DND-41 (cell line): ENCODE measurements at regions not wholly inside any gene's neighbourhood (a gene's known extent, or its start where the extent isn't known, plus 50 kb on each side); places are given as distances from the start of the nearest gene placed in this dataset.

Experiments
- ATAC-seq: fragments of 200-7000 bp; cut with Tn5 transposase; 3 replicates; pipeline ENCODE4 v1.9.1; 2021; ENCODE audit warnings: low read depth; ENCODE audit not compliant: insufficient read depth
- DNase-seq: peaks from one replicate; pipeline ENCODE4 v3.0.0-alpha.2; 2020
- H2AFZ ChIP-seq: 2 replicates; pipeline ENCODE4 v1.6.0; 2012; ENCODE audit warnings: low read depth, low read length
- H3K27ac ChIP-seq: 2 replicates; pipeline ENCODE4 v1.5.1; 2012; ENCODE audit warnings: low read length, inconsistent platforms
- H3K27me3 ChIP-seq: fragments of 200-600 bp; sonication (generic); 2 replicates; pipeline ENCODE4 v1.6.0; 2012; ENCODE audit warnings: low read length, mild to moderate bottlenecking, inconsistent platforms; ENCODE audit not compliant: insufficient read depth, poor library complexity
- H3K36me3 ChIP-seq: 2 replicates; pipeline ENCODE4 v1.5.1; 2012; ENCODE audit warnings: low read length, inconsistent platforms; ENCODE audit not compliant: insufficient read depth
- H3K4me1 ChIP-seq: 2 replicates; pipeline ENCODE4 v1.5.1; 2012; ENCODE audit warnings: mild to moderate bottlenecking, low read length; ENCODE audit not compliant: insufficient read depth
- H3K4me2 ChIP-seq: 2 replicates; pipeline ENCODE4 v1.6.0; 2012; ENCODE audit warnings: mild to moderate bottlenecking, moderate library complexity, low read length, inconsistent platforms; ENCODE audit not compliant: insufficient read depth
- H3K4me3 ChIP-seq, 2 experiments: fragments of 200-600 bp in 1 of 2; shearing (Covaris generic) in 1 of 2; 2 replicates each; pipeline ENCODE4 v1.5.1; 2012 to 2016; ENCODE audit warnings: inconsistent platforms in 2 of 2, low read length in 2 of 2, mild to moderate bottlenecking in 2 of 2, low read depth in 1 of 2, moderate library complexity in 1 of 2
- H3K79me2 ChIP-seq: 2 replicates; pipeline ENCODE4 v1.6.0; 2012; ENCODE audit warnings: low read length, inconsistent platforms; ENCODE audit not compliant: insufficient read depth
- H3K9ac ChIP-seq: 2 replicates; pipeline ENCODE4 v1.6.0; 2012; ENCODE audit warnings: low read depth, mild to moderate bottlenecking, inconsistent platforms, low read length, moderate library complexity
- H3K9me3 ChIP-seq: 2 replicates; pipeline ENCODE4 v1.5.1; 2012; ENCODE audit warnings: low read length, moderate library complexity, mild to moderate bottlenecking, inconsistent platforms; ENCODE audit not compliant: insufficient read depth, severe bottlenecking
- H4K20me1 ChIP-seq: 2 replicates; pipeline ENCODE4 v1.6.0; 2012; ENCODE audit warnings: low read length; ENCODE audit not compliant: insufficient read depth
- CTCF ChIP-seq: IDR thresholded peaks from 2 replicates; pipeline ENCODE4 v1.5.1; 2012; ENCODE audit warnings: borderline replicate concordance, low read length, moderate library complexity, mild to moderate bottlenecking; ENCODE audit not compliant: poor library complexity, severe bottlenecking; ENCODE audit errors: extremely low read depth
- EZH2 ChIP-seq: IDR thresholded peaks from 3 replicates; pipeline ENCODE4 v1.6.1; 2012; ENCODE audit warnings: borderline replicate concordance, low read depth, mild to moderate bottlenecking, moderate library complexity, low read length, inconsistent platforms; ENCODE audit not compliant: severe bottlenecking

- Histone ChIP-seq H2AFZ (no peak overlapping the region), H3K4me2 (no peak overlapping the region), H3K79me2 (no peaks in the 10 kb centered on the region), H4K20me1 (no peaks in the 10 kb centered on the region; the same call in 1 of the 2 replicates), H3K4me1 (no peaks in the 10 kb centered on the region), H3K4me3 (no peak overlapping the region), H3K9me3 (peaks cover under 1% of the 10 kb centered on the region), H3K9ac (no peak overlapping the region), H3K36me3 (no peaks in the 10 kb centered on the region), H3K27ac (no peak overlapping the region), H3K27me3 (no peaks in the 10 kb centered on the region)
- no peak for DNase-seq
- TF ChIP-seq CTCF (no peak), EZH2 (no peak)
- ATAC-seq = no peak
Observed at GRCh38 chr22:47327241-47327640, 564.8 kb downstream of the TBC1D22A start.

- H3K36me3 ChIP-seq = no peaks in the 10 kb centered on the region
- TF ChIP-seq EZH2 (no peak), CTCF (no peak)
- peaks cover 11% of the 10 kb centered on the region for H3K9me3 ChIP-seq
Observed at GRCh38 chr22:47325249-47325648, 562.8 kb downstream of the TBC1D22A start.

GRCh38 chr22:47324435-47324990 lies 562.1 kb downstream of the TBC1D22A start:
- Histone ChIP-seq H3K9ac (no peak overlapping the region), H3K4me3 (no peak overlapping the region), H3K4me1 (no peaks in the 10 kb centered on the region), H2AFZ (no peak overlapping the region), H3K9me3 (peaks cover 11% of the 10 kb centered on the region), H3K4me2 (no peak overlapping the region), H3K36me3 (no peaks in the 10 kb centered on the region), H4K20me1 (no peaks in the 10 kb centered on the region), H3K79me2 (no peaks in the 10 kb centered on the region), H3K27me3 (no peaks in the 10 kb centered on the region), H3K27ac (no peak overlapping the region)
- no peak for TF ChIP-seq EZH2
- no peak for TF ChIP-seq CTCF
- DNase-seq (no peak), ATAC-seq (no peak)

More at GRCh38 chr22:47325249-47325648, 562.8 kb downstream of the TBC1D22A start:
- Histone ChIP-seq H2AFZ (no peak overlapping the region), H3K9ac (no peak overlapping the region), H3K27me3 (no peaks in the 10 kb centered on the region), H4K20me1 (no peaks in the 10 kb centered on the region; the same call in 1 of the 2 replicates), H3K4me2 (no peak overlapping the region), H3K79me2 (no peaks in the 10 kb centered on the region), H3K27ac (no peak overlapping the region), H3K4me3 (no peak overlapping the region), H3K4me1 (no peaks in the 10 kb centered on the region)
- no peak for ATAC-seq
- no peak for DNase-seq
